ENCODE measurements at regions not wholly inside any gene's neighbourhood (a gene's known extent, or its start where the extent isn't known, plus 50 kb on each side); places are given as distances from the start of the nearest gene placed in this dataset.

- TF ChIP-seq CTCF (conservative IDR thresholded peaks at IDR 0.05; ENCODE audit: low read length) (no peak), EZH2phosphoT487 (IDR thresholded peaks at IDR 0.05; ENCODE audit: borderline replicate concordance) (no peak)
Measured at GRCh38 chr4:115580901-115581300, 467.5 kb upstream of the NDST4 start.
